SK-N-SH treated with all-trans-retinoic acid at 6 μM for 48 hours (cell line): ENCODE measurements at regions not wholly inside any gene's neighbourhood (a gene's known extent, or its start where the extent isn't known, plus 50 kb on each side); places are given as distances from the start of the nearest gene placed in this dataset.

ENCODE experiments used
- ARNTL ChIP-seq: fragments of 450-650 bp; formaldehyde crosslinking; IDR thresholded peaks from 2 replicates; pipeline ENCODE4 v1.5.0; 2020; ENCODE audit warnings: low read depth, mild to moderate bottlenecking, moderate library complexity, borderline replicate concordance
- SNAI2 ChIP-seq: fragments of 250-450 bp; sonication (Bioruptor Pico); IDR thresholded peaks from 2 replicates; pipeline ENCODE4 v1.5.0; 2020; ENCODE audit warnings: mild to moderate bottlenecking, moderate library complexity
- TSHZ2 ChIP-seq: fragments of 250-450 bp; sonication (Bioruptor Pico); IDR thresholded peaks from 2 replicates; pipeline ENCODE4 v1.5.0; 2020; ENCODE audit warnings: mild to moderate bottlenecking, moderate library complexity

- TF ChIP-seq TSHZ2 (no peak), ARNTL (no peak), SNAI2 (no peak)
Measured at GRCh38 chr2:139763705-139764104, 983.5 kb upstream of the NXPH2 start.
